SK-N-SH (cell line): ENCODE measurements at regions not wholly inside any gene's neighbourhood (a gene's known extent, or its start where the extent isn't known, plus 50 kb on each side); places are given as distances from the start of the nearest gene placed in this dataset.

ENCODE experiments used
- CTCF ChIP-seq: fragments of 200-600 bp; sonication (generic); IDR thresholded peaks from 2 replicates; pipeline ENCODE4 v1.6.1; 2017; ENCODE audit warnings: antibody characterized with exemption, mild to moderate bottlenecking, moderate library complexity
- FOXJ3 ChIP-seq: sonication (generic); formaldehyde crosslinking; IDR thresholded peaks from 2 replicates; pipeline ENCODE4 v1.5.1; 2020; ENCODE audit warnings: mild to moderate bottlenecking, missing genetic modification reagents
- JUND ChIP-seq: IDR thresholded peaks from 2 replicates; pipeline ENCODE4 v1.4.0; 2012
- RFX5 ChIP-seq: IDR thresholded peaks from 2 replicates; pipeline ENCODE4 v1.6.1; 2012; ENCODE audit warnings: mild to moderate bottlenecking, improper control_type of control experiment, low read length
- TEAD4 ChIP-seq: IDR thresholded peaks from 2 replicates; pipeline ENCODE4 v1.4.0; 2012; ENCODE audit warnings: mild to moderate bottlenecking, borderline replicate concordance; ENCODE audit not compliant: insufficient read depth

- TF ChIP-seq CTCF (no peak), TEAD4 (no peak), FOXJ3 (CRISPR knock-in tag) (no peak), RFX5 (no peak), JUND (no peak)
These were observed 147.9 kb upstream of the FGF13 start for GRCh38 chrX:138859421-138859820.
